Keratinocyte (primary cell): ENCODE measurements at regions not wholly inside any gene's neighbourhood (a gene's known extent, or its start where the extent isn't known, plus 50 kb on each side); places are given as distances from the start of the nearest gene placed in this dataset.
"Not testable (repeated sequence)": the region's sequence is repeated elsewhere in the genome, so short reads cannot be mapped to it uniquely, and the experiment has no call there.

ENCODE experiments used
- DNase-seq: peaks from one replicate; pipeline ENCODE4 v3.0.0-alpha.2; 2011; ENCODE audit warnings: low read depth, missing footprints, low spot score
- FAIRE-seq: peaks from 2 replicates; lab custom pipeline; 2011; peaks lifted over from hg19 to GRCh38; lab: Jason Lieb, UNC
- H2AFZ ChIP-seq: 2 replicates; pipeline ENCODE4 v1.6.0; 2012; ENCODE audit warnings: low read length, control low read depth, inconsistent platforms; ENCODE audit not compliant: control insufficient read depth
- H3K27ac ChIP-seq: 2 replicates; pipeline ENCODE4 v1.5.1; 2011; ENCODE audit warnings: low read length; ENCODE audit not compliant: control insufficient read depth, insufficient read depth
- H3K27me3 ChIP-seq: 3 replicates; pipeline ENCODE4 v1.6.0; 2011; ENCODE audit warnings: low read length; ENCODE audit not compliant: control insufficient read depth, insufficient read depth; ENCODE audit errors: extremely low read depth
- H3K36me3 ChIP-seq, 2 experiments: 2 replicates in 1 of 2; 3 replicates in 1 of 2; pipeline ENCODE4 v1.5.1; 2011; ENCODE audit warnings: low read length in 2 of 2, mild to moderate bottlenecking in 1 of 2; ENCODE audit not compliant: control insufficient read depth in 2 of 2, insufficient read depth in 2 of 2; ENCODE audit errors: extremely low read depth in 1 of 2
- H3K4me1 ChIP-seq: 3 replicates; pipeline ENCODE4 v1.5.1; 2011; ENCODE audit warnings: low read length; ENCODE audit not compliant: control insufficient read depth, insufficient read depth; ENCODE audit errors: extremely low read depth
- H3K4me2 ChIP-seq: 3 replicates; pipeline ENCODE4 v1.6.0; 2011; ENCODE audit warnings: low read depth, low read length; ENCODE audit not compliant: control insufficient read depth, insufficient read depth; ENCODE audit errors: extremely low read depth
- H3K4me3 ChIP-seq, 3 experiments: fragments of 200-600 bp in 1 of 3; sonication (generic) in 1 of 3; 2 replicates in 2 of 3; 3 replicates in 1 of 3; pipeline ENCODE4 v1.5.1; 2011 to 2016; ENCODE audit warnings: low read length in 3 of 3, mild to moderate bottlenecking in 3 of 3, control low read depth in 2 of 3, inconsistent platforms in 1 of 3, low read depth in 1 of 3, mixed read lengths in 1 of 3, mixed run types in 1 of 3, moderate library complexity in 1 of 3; ENCODE audit not compliant: control insufficient read depth in 2 of 3, insufficient read depth in 2 of 3; ENCODE audit errors: extremely low read depth in 1 of 3
- H3K79me2 ChIP-seq: 2 replicates; pipeline ENCODE4 v1.6.0; 2012; ENCODE audit warnings: low read length; ENCODE audit not compliant: control insufficient read depth, insufficient read depth
- H3K9ac ChIP-seq: 3 replicates; pipeline ENCODE4 v1.6.0; 2011; ENCODE audit warnings: low read length; ENCODE audit not compliant: control insufficient read depth, insufficient read depth; ENCODE audit errors: extremely low read depth
- H3K9me1 ChIP-seq: 3 replicates; pipeline ENCODE4 v1.6.0; 2011; ENCODE audit warnings: low read length; ENCODE audit not compliant: control insufficient read depth, insufficient read depth; ENCODE audit errors: extremely low read depth
- H3K9me3 ChIP-seq: 2 replicates; pipeline ENCODE4 v1.5.1; 2012; ENCODE audit warnings: low read depth, low read length; ENCODE audit not compliant: control insufficient read depth
- H4K20me1 ChIP-seq: 3 replicates; pipeline ENCODE4 v1.6.0; 2011; ENCODE audit warnings: low read length; ENCODE audit not compliant: control insufficient read depth, insufficient read depth; ENCODE audit errors: extremely low read depth
- CTCF ChIP-seq, 3 experiments: IDR thresholded peaks in 1 of 3; conservative IDR thresholded peaks in 1 of 3; optimal IDR thresholded peaks in 1 of 3; 2 replicates in 2 of 3; 3 replicates in 1 of 3; pipeline versions ENCODE3 to v1.5.1; 2011; ENCODE audit warnings: low read length in 3 of 3, mild to moderate bottlenecking in 3 of 3, moderate library complexity in 2 of 3, control low read depth in 1 of 3, inconsistent platforms in 1 of 3; ENCODE audit not compliant: insufficient read depth in 2 of 3; ENCODE audit errors: extremely low read depth in 1 of 3
- EZH2 ChIP-seq: IDR thresholded peaks from one replicate; pipeline ENCODE4 v1.6.1; 2012; ENCODE audit warnings: inconsistent platforms, mild to moderate bottlenecking, low read length, moderate library complexity
- dilution Hi-C: fragments of 300-500 bp; cut with MboI; formaldehyde crosslinking; loops from one replicate; pipeline ENCODE4 v1.7.0; 2020; ENCODE audit warnings: low sequenced_read_pairs; ENCODE audit not compliant: extremely low pct_ligation_motif_present

DNA sequence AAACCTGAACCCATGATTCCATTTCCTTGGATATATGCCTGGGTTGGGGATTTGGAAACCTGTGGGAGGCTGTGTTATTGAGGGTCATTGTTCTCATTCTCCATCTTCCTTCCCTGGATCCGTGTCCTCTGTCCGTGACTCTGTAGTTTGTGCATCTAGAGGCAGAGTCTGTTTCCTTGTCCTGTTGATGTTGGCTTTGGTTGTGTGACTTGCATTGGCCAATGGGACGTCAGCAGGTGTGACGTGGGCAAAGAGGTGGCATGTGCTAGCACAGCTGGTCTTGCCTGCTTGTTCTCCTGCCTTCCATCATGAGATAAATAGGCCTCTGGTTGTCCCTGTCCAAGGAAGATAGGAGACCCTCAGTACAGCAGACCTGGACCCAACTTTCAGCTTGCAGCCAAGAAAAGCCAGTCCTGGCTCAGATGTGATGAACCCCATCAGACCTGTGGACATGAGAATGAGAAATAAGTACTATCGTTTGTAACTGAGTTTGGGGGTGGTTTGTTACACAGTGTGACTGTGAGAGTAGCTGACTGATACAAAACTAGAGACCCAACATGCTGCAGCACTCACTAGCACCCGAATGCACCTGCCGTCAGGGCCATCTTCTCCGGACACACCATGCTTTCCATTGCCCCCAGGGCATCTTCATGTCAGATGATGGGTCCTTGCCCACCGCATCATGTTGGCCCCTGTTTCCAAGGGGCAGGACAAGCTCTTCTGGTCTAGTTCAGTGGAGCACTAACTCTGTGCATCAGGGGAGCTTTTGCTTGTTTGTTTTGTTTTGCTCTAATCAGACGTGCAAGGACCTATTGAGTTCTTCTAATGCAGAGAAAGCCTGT, 195.3 kb upstream of the SULF2 start:
- FAIRE-seq (no peak), DNase-seq (no peak)
- H3K9me3 ChIP-seq, result no peaks in the 10 kb centered on the region
- no peak overlapping the region for H3K9ac ChIP-seq
- no peaks in the 10 kb centered on the region for H3K9me1 ChIP-seq
- no peaks in the 10 kb centered on the region for H3K79me2 ChIP-seq
- no peak overlapping the region for H2AFZ ChIP-seq
- no peak for TF ChIP-seq EZH2
- TF ChIP-seq CTCF (optimal IDR thresholded peaks at IDR 0.05 in 1 of 3, IDR thresholded peaks at IDR 0.05 in 1 of 3, conservative IDR thresholded peaks at IDR 0.05 in 1 of 3; ENCODE audit: extremely low read depth in 1 of 3, insufficient read depth in 2 of 3, low read length in 3 of 3), result no peak
- H3K4me1 ChIP-seq, result no peaks in the 10 kb centered on the region
- H3K36me3 ChIP-seq, result no peaks in the 10 kb centered on the region
- H3K4me3 ChIP-seq, result no peak overlapping the region
- no peak overlapping the region for H3K4me2 ChIP-seq
- dilution Hi-C loops, result no loop called here
- H4K20me1 ChIP-seq, result no peaks in the 10 kb centered on the region
- peaks cover 5% of the 10 kb centered on the region for H3K27me3 ChIP-seq
- no peak overlapping the region for H3K27ac ChIP-seq

DNA sequence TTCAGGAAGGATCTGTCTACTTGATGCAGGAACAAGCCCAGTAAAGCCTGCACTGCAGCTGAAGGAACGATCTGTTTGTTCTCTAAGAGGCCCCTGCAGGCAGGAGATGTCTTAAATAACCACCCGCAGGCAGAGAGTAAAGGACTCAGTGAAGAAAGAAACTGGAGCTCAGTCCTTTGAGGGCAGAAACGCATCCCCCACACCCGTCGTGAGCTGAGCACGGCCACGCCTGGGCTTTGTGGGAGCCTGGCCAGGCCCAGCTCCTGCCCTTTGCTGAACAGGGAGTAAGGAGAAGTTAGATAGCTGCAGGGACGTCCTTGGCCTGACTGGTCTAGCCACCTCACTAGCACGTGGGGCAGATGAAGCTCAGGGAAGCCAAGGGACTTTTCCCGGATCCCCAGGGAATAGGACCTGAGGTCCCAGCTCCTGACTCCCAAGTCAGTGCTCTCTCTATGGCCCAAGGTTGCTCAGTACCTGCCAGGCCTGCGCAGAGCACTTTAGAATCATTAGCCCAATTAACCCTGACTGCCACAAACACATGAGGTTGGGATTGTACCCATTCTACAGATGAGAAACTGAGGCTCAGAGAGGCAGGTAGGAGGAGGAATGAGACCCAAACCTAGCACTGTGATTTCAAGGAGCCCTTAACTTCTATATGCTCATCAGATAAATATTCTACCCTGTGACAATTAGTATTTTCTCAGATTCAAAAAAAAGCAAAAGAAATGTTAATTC, 194.2 kb upstream of the SULF2 start:
- FAIRE-seq, DNase-seq, dilution Hi-C loops, H3K9me1 ChIP-seq, H3K9ac ChIP-seq, H3K36me3 ChIP-seq, H2AFZ ChIP-seq, H3K27ac ChIP-seq, H3K4me3 ChIP-seq, H4K20me1 ChIP-seq, H3K79me2 ChIP-seq, H3K27me3 ChIP-seq, H3K9me3 ChIP-seq, H3K4me1 ChIP-seq, H3K4me2 ChIP-seq: not testable (repeated sequence)

- H3K4me2 ChIP-seq, H3K27me3 ChIP-seq, H3K4me3 ChIP-seq, H3K9me1 ChIP-seq, H3K9me3 ChIP-seq, H4K20me1 ChIP-seq, H3K79me2 ChIP-seq, FAIRE-seq, H3K27ac ChIP-seq, H3K36me3 ChIP-seq, H3K9ac ChIP-seq, H2AFZ ChIP-seq, dilution Hi-C loops, H3K4me1 ChIP-seq, DNase-seq: not testable (repeated sequence)
Observed at GRCh38 chr20:47978428-47979120, 193.3 kb upstream of the SULF2 start.

- H2AFZ ChIP-seq, H3K9me3 ChIP-seq, FAIRE-seq, H3K27ac ChIP-seq, H3K9ac ChIP-seq, dilution Hi-C loops, H3K36me3 ChIP-seq, H3K4me2 ChIP-seq, H3K9me1 ChIP-seq, H3K4me1 ChIP-seq, H4K20me1 ChIP-seq, H3K4me3 ChIP-seq, DNase-seq, H3K27me3 ChIP-seq, H3K79me2 ChIP-seq: not testable (repeated sequence)
Observed at GRCh38 chr20:47977789-47978252, 192.5 kb upstream of the SULF2 start.
